CD14-positive monocyte (primary cell): ENCODE measurements at regions not wholly inside any gene's neighbourhood (a gene's known extent, or its start where the extent isn't known, plus 50 kb on each side); places are given as distances from the start of the nearest gene placed in this dataset.

Source experiments
- DNase-seq, 3 donors: peaks; one replicate each; pipeline ENCODE4 v3.0.0-alpha.2; 2011 to 2022
- H2AFZ ChIP-seq: 2 replicates; pipeline ENCODE4 v1.6.0; 2012; ENCODE audit warnings: mild to moderate bottlenecking, low read depth, low read length, inconsistent platforms; ENCODE audit not compliant: insufficient read depth, poor library complexity, severe bottlenecking
- H3K27ac ChIP-seq, 2 donors: 1 replicate in 1 of 2; 2 replicates in 1 of 2; pipeline ENCODE4 v1.5.1; 2012 to 2013; ENCODE audit warnings: low read length in 2 of 2, control low read depth in 1 of 2, inconsistent platforms in 1 of 2, low read depth in 1 of 2, mild to moderate bottlenecking in 1 of 2
- H3K27me3 ChIP-seq, 2 donors: one replicate each; pipeline versions ENCODE4 v1.6.0 to v1.6.1; 2011 to 2013; ENCODE audit warnings: low read length in 2 of 2; ENCODE audit not compliant: control insufficient read depth in 2 of 2, insufficient read depth in 2 of 2
- H3K36me3 ChIP-seq, 2 donors: replicated peaks in 1 of 2; 1 replicate in 1 of 2; 2 replicates in 1 of 2; pipeline versions ENCODE4 v1.5.1 to v1.6.1; 2012 to 2013; ENCODE audit warnings: low read length in 2 of 2, control low read depth in 1 of 2, inconsistent platforms in 1 of 2, mild to moderate bottlenecking in 1 of 2; ENCODE audit not compliant: insufficient read depth in 2 of 2, control insufficient read depth in 1 of 2
- H3K4me1 ChIP-seq, 2 donors: 1 replicate in 1 of 2; 2 replicates in 1 of 2; pipeline versions ENCODE4 v1.5.1 to v1.6.1; 2012 to 2013; ENCODE audit warnings: low read length in 2 of 2, control low read depth in 1 of 2, inconsistent platforms in 1 of 2, mild to moderate bottlenecking in 1 of 2, moderate library complexity in 1 of 2; ENCODE audit not compliant: insufficient read depth in 2 of 2, control insufficient read depth in 1 of 2
- H3K4me2 ChIP-seq: replicated peaks from 2 replicates; pipeline ENCODE3; 2012; ENCODE audit warnings: low read length, moderate library complexity, mild to moderate bottlenecking; ENCODE audit not compliant: poor library complexity, severe bottlenecking; ENCODE audit errors: extremely low read depth
- H3K4me3 ChIP-seq, 3 experiments: fragments of 200-600 bp in 1 of 3; sonication (generic) in 1 of 3; replicated peaks in 1 of 3; 1 replicate in 2 of 3; 2 replicates in 1 of 3; pipeline ENCODE4 v1.5.1; 2011 to 2013; ENCODE audit warnings: low read length in 3 of 3, mild to moderate bottlenecking in 3 of 3, control low read depth in 2 of 3, low read depth in 2 of 3, inconsistent platforms in 1 of 3, moderate library complexity in 1 of 3
- H3K79me2 ChIP-seq: 2 replicates; pipeline ENCODE4 v1.6.0; 2012; ENCODE audit warnings: mild to moderate bottlenecking, control low read depth, inconsistent platforms, low read length, moderate library complexity; ENCODE audit not compliant: insufficient read depth
- H3K9ac ChIP-seq: 2 replicates; pipeline ENCODE4 v1.6.0; 2017; ENCODE audit warnings: low read length, mild to moderate bottlenecking; ENCODE audit not compliant: insufficient read depth, poor library complexity, severe bottlenecking
- H3K9me3 ChIP-seq, 2 donors: replicated peaks in 1 of 2; 1 replicate in 1 of 2; 2 replicates in 1 of 2; pipeline versions ENCODE4 v1.5.1 to v1.6.1; 2012 to 2013; ENCODE audit warnings: low read length in 2 of 2, control low read depth in 1 of 2; ENCODE audit not compliant: control insufficient read depth in 1 of 2, insufficient read depth in 1 of 2
- H4K20me1 ChIP-seq: 2 replicates; pipeline ENCODE4 v1.6.0; 2012; ENCODE audit warnings: mild to moderate bottlenecking, low read length, control low read depth, moderate library complexity; ENCODE audit not compliant: insufficient read depth
- H3K27ac Mint-ChIP-seq, 7 donors: one replicate each; pipeline ENCODE4 v1.8.0; 2020; ENCODE audit warnings: mild to moderate bottlenecking in 7 of 7, mixed read lengths in 7 of 7, moderate library complexity in 6 of 7, inconsistent platforms in 2 of 7
- H3K27me3 Mint-ChIP-seq, 3 donors: one replicate each; pipeline ENCODE4 v1.8.0; 2021 to 2022; ENCODE audit warnings: low read depth in 3 of 3, mild to moderate bottlenecking in 3 of 3, mixed read lengths in 3 of 3, moderate library complexity in 3 of 3, inconsistent platforms in 1 of 3
- H3K36me3 Mint-ChIP-seq, 2 donors: one replicate each; pipeline ENCODE4 v1.8.0; 2020; ENCODE audit warnings: mixed read lengths in 2 of 2, inconsistent platforms in 1 of 2, mild to moderate bottlenecking in 1 of 2
- H3K4me1 Mint-ChIP-seq: one replicate; pipeline ENCODE4 v1.8.0; 2020; ENCODE audit warnings: mild to moderate bottlenecking, mixed read lengths
- H3K4me3 Mint-ChIP-seq, 2 donors: one replicate each; pipeline ENCODE4 v1.8.0; 2020; ENCODE audit warnings: mild to moderate bottlenecking in 2 of 2, mixed read lengths in 2 of 2, moderate library complexity in 1 of 2
- H3K9me3 Mint-ChIP-seq, 7 donors: one replicate each; pipeline ENCODE4 v1.8.0; 2020 to 2022; ENCODE audit warnings: mixed read lengths in 7 of 7, mild to moderate bottlenecking in 6 of 7, moderate library complexity in 6 of 7, inconsistent platforms in 2 of 7
- CTCF ChIP-seq: fragments of 200-600 bp; IDR thresholded peaks from one replicate; pipeline ENCODE4 v1.8.0; 2022; ENCODE audit warnings: antibody characterized with exemption, mild to moderate bottlenecking
- WGBS: methylation state at CpG from one replicate; pipeline ENCODE4 v1.1.5; 2013; ENCODE audit warnings: missing lambda C conversion rate; ENCODE audit not compliant: insufficient coverage; 5-methylcytosine and 5-hydroxymethylcytosine counted together
- intact Hi-C, 2 donors: fragments of 100-400 bp; cut with micrococcal nuclease; formaldehyde crosslinking; loops; one replicate each; pipeline versions ENCODE4 v1.15.0 to v1.15.1; 2023

DNA sequence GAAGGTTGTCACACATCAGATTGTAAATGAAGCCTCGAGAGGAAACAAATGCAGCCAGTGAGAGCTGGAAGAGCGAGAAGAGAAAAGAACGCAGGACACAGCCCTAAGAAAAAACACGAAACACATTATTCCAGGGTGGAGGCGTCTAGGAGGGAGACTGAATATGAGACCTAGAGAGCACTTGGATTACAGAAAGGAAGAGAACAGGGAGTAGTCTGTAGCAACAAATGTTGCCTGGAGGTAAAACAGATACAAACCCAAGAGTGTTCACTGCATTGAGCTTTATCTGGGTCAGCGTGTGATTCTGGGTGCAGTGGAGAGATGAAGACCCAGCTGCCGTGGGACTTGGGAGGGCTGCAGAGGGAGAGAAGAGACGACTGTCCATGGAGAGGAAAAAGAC, 50.1 kb upstream of the SETD7 start:
- Histone ChIP-seq H3K4me2 (peak overlapping the region; percentile 68), H4K20me1 (no peaks in the 10 kb centered on the region), H3K4me1 (peaks cover 11 to 13% of the 10 kb centered on the region in 2 donors), H3K9me3 (no peaks in the 10 kb centered on the region), H3K27me3 (no peaks in the 10 kb centered on the region), H3K79me2 (no peaks in the 10 kb centered on the region), H3K36me3 (no peaks in the 10 kb centered on the region), H3K4me3 (peak overlapping the region in 2 of 3 experiments; percentile 29 to 69), H3K27ac (no peak overlapping the region), H3K9ac (no peak overlapping the region), H2AFZ (peak overlapping the region; percentile 75)
- Mint-ChIP-seq H3K36me3 (no peaks in the 10 kb centered on the region), H3K9me3 (peaks cover 0 to 8% (median 0%) of the 10 kb centered on the region in 7 donors), H3K4me3 (peak overlapping the region; percentile 72 to 92), H3K27ac (peak overlapping the region in 1 of 7 donors; percentile 41), H3K4me1 (peaks cover 14% of the 10 kb centered on the region), H3K27me3 (peaks cover 2 to 12% (median 3%) of the 10 kb centered on the region in 3 donors)
- intact Hi-C loops: loop anchor here in 1 of 2 donors (10.0 kb wide), 1 partner anchor 49 kb away; no protein-coding TSS in a partner anchor
- 87% methylated on average over 8 of the region's 8 CpGs for WGBS
- no peak for TF ChIP-seq CTCF
- DNase-seq: no peak
